Keratinocyte (primary cell): ENCODE measurements at regions not wholly inside any gene's neighbourhood (a gene's known extent, or its start where the extent isn't known, plus 50 kb on each side); places are given as distances from the start of the nearest gene placed in this dataset.

Experiments
- DNase-seq: peaks from one replicate; pipeline ENCODE4 v3.0.0-alpha.2; 2011; ENCODE audit warnings: low read depth, missing footprints, low spot score
- FAIRE-seq: peaks from 2 replicates; lab custom pipeline; 2011; peaks lifted over from hg19 to GRCh38; lab: Jason Lieb, UNC
- H2AFZ ChIP-seq: 2 replicates; pipeline ENCODE4 v1.6.0; 2012; ENCODE audit warnings: low read length, control low read depth, inconsistent platforms; ENCODE audit not compliant: control insufficient read depth
- H3K27ac ChIP-seq: 2 replicates; pipeline ENCODE4 v1.5.1; 2011; ENCODE audit warnings: low read length; ENCODE audit not compliant: control insufficient read depth, insufficient read depth
- H3K27me3 ChIP-seq: 3 replicates; pipeline ENCODE4 v1.6.0; 2011; ENCODE audit warnings: low read length; ENCODE audit not compliant: control insufficient read depth, insufficient read depth; ENCODE audit errors: extremely low read depth
- H3K36me3 ChIP-seq, 2 experiments: 2 replicates in 1 of 2; 3 replicates in 1 of 2; pipeline ENCODE4 v1.5.1; 2011; ENCODE audit warnings: low read length in 2 of 2, mild to moderate bottlenecking in 1 of 2; ENCODE audit not compliant: control insufficient read depth in 2 of 2, insufficient read depth in 2 of 2; ENCODE audit errors: extremely low read depth in 1 of 2
- H3K4me1 ChIP-seq: 3 replicates; pipeline ENCODE4 v1.5.1; 2011; ENCODE audit warnings: low read length; ENCODE audit not compliant: control insufficient read depth, insufficient read depth; ENCODE audit errors: extremely low read depth
- H3K4me2 ChIP-seq: 3 replicates; pipeline ENCODE4 v1.6.0; 2011; ENCODE audit warnings: low read depth, low read length; ENCODE audit not compliant: control insufficient read depth, insufficient read depth; ENCODE audit errors: extremely low read depth
- H3K4me3 ChIP-seq, 3 experiments: fragments of 200-600 bp in 1 of 3; sonication (generic) in 1 of 3; 2 replicates in 2 of 3; 3 replicates in 1 of 3; pipeline ENCODE4 v1.5.1; 2011 to 2016; ENCODE audit warnings: low read length in 3 of 3, mild to moderate bottlenecking in 3 of 3, control low read depth in 2 of 3, inconsistent platforms in 1 of 3, low read depth in 1 of 3, mixed read lengths in 1 of 3, mixed run types in 1 of 3, moderate library complexity in 1 of 3; ENCODE audit not compliant: control insufficient read depth in 2 of 3, insufficient read depth in 2 of 3; ENCODE audit errors: extremely low read depth in 1 of 3
- H3K79me2 ChIP-seq: 2 replicates; pipeline ENCODE4 v1.6.0; 2012; ENCODE audit warnings: low read length; ENCODE audit not compliant: control insufficient read depth, insufficient read depth
- H3K9ac ChIP-seq: 3 replicates; pipeline ENCODE4 v1.6.0; 2011; ENCODE audit warnings: low read length; ENCODE audit not compliant: control insufficient read depth, insufficient read depth; ENCODE audit errors: extremely low read depth
- H3K9me1 ChIP-seq: 3 replicates; pipeline ENCODE4 v1.6.0; 2011; ENCODE audit warnings: low read length; ENCODE audit not compliant: control insufficient read depth, insufficient read depth; ENCODE audit errors: extremely low read depth
- H3K9me3 ChIP-seq: 2 replicates; pipeline ENCODE4 v1.5.1; 2012; ENCODE audit warnings: low read depth, low read length; ENCODE audit not compliant: control insufficient read depth
- H4K20me1 ChIP-seq: 3 replicates; pipeline ENCODE4 v1.6.0; 2011; ENCODE audit warnings: low read length; ENCODE audit not compliant: control insufficient read depth, insufficient read depth; ENCODE audit errors: extremely low read depth
- CTCF ChIP-seq, 3 experiments: IDR thresholded peaks in 1 of 3; conservative IDR thresholded peaks in 1 of 3; optimal IDR thresholded peaks in 1 of 3; 2 replicates in 2 of 3; 3 replicates in 1 of 3; pipeline versions ENCODE3 to v1.5.1; 2011; ENCODE audit warnings: low read length in 3 of 3, mild to moderate bottlenecking in 3 of 3, moderate library complexity in 2 of 3, control low read depth in 1 of 3, inconsistent platforms in 1 of 3; ENCODE audit not compliant: insufficient read depth in 2 of 3; ENCODE audit errors: extremely low read depth in 1 of 3
- EZH2 ChIP-seq: IDR thresholded peaks from one replicate; pipeline ENCODE4 v1.6.1; 2012; ENCODE audit warnings: inconsistent platforms, mild to moderate bottlenecking, low read length, moderate library complexity
- dilution Hi-C: fragments of 300-500 bp; cut with MboI; formaldehyde crosslinking; loops from one replicate; pipeline ENCODE4 v1.7.0; 2020; ENCODE audit warnings: low sequenced_read_pairs; ENCODE audit not compliant: extremely low pct_ligation_motif_present

GRCh38 chr2:122669627-122670026 lies 914.2 kb downstream of the TSN start:
- H3K36me3 ChIP-seq, result no peaks in the 10 kb centered on the region
- no peak overlapping the region for H3K4me2 ChIP-seq
- no peak overlapping the region for H2AFZ ChIP-seq
- H3K9ac ChIP-seq, result no peak overlapping the region
- no peak for FAIRE-seq
- no peaks in the 10 kb centered on the region for H3K27me3 ChIP-seq
- H4K20me1 ChIP-seq, result no peaks in the 10 kb centered on the region
- dilution Hi-C loops, result no loop called here
- no peaks in the 10 kb centered on the region for H3K79me2 ChIP-seq
- no peaks in the 10 kb centered on the region for H3K9me1 ChIP-seq
- DNase-seq, result no peak
- TF ChIP-seq CTCF (optimal IDR thresholded peaks at IDR 0.05 in 1 of 3, IDR thresholded peaks at IDR 0.05 in 1 of 3, conservative IDR thresholded peaks at IDR 0.05 in 1 of 3; ENCODE audit: extremely low read depth in 1 of 3, insufficient read depth in 2 of 3, low read length in 3 of 3) (no peak), EZH2 (no peak)
- H3K9me3 ChIP-seq, result no peaks in the 10 kb centered on the region
- H3K4me3 ChIP-seq, result no peak overlapping the region
- H3K27ac ChIP-seq, result no peak overlapping the region
- H3K4me1 ChIP-seq, result no peaks in the 10 kb centered on the region

GRCh38 chr2:122670897-122671296 lies 915.4 kb downstream of the TSN start:
- Histone ChIP-seq H4K20me1 (no peaks in the 10 kb centered on the region), H3K36me3 (no peaks in the 10 kb centered on the region), H3K27me3 (no peaks in the 10 kb centered on the region), H3K79me2 (no peaks in the 10 kb centered on the region), H3K4me2 (no peak overlapping the region), H3K9me1 (no peaks in the 10 kb centered on the region), H3K9me3 (no peaks in the 10 kb centered on the region), H3K27ac (no peak overlapping the region), H2AFZ (no peak overlapping the region), H3K9ac (no peak overlapping the region), H3K4me3 (no peak overlapping the region), H3K4me1 (no peaks in the 10 kb centered on the region)
- no peak for TF ChIP-seq EZH2
- no peak for TF ChIP-seq CTCF (optimal IDR thresholded peaks at IDR 0.05 in 1 of 3, IDR thresholded peaks at IDR 0.05 in 1 of 3, conservative IDR thresholded peaks at IDR 0.05 in 1 of 3; ENCODE audit: extremely low read depth in 1 of 3, insufficient read depth in 2 of 3, low read length in 3 of 3)
- DNase-seq, result no peak
- dilution Hi-C loops, result no loop called here
- FAIRE-seq, result no peak
